A549 (cell line): ENCODE measurements at regions not wholly inside any gene's neighbourhood (a gene's known extent, or its start where the extent isn't known, plus 50 kb on each side); places are given as distances from the start of the nearest gene placed in this dataset.
A peak's percentile ranks its signal among the peaks of the same experiment; 100 is the strongest.

ENCODE experiments used
- ATAC-seq, 2 experiments: fragments of 200-7000 bp in 1 of 2; fragments of >200 bp in 1 of 2; cut with Nextera tagmentation in 1 of 2; cut with Tn5 transposase in 1 of 2; 3 replicates each; pipeline versions ENCODE4 v1.8.0 to v1.9.1; 2018 to 2020; ENCODE audit warnings: mild to moderate bottlenecking in 1 of 2, moderate library complexity in 1 of 2
- CTCF ChIA-PET: fragments of 300-600 bp; sonication (Branson Sonifier 250); formaldehyde crosslinking; extraction: SDS; loops from one replicate; lab custom pipeline; 2021; ENCODE audit warnings: antibody characterized with exemption, inconsistent platforms; lab: Yijun Ruan, JAX
- POLR2A ChIA-PET: fragments of 350-600 bp; formaldehyde crosslinking; extraction: SDS; loops from one replicate; lab custom pipeline; 2021; ENCODE audit warnings: antibody characterized with exemption, inconsistent platforms; lab: Yijun Ruan, JAX
- DNase-seq, 2 experiments: peaks; one replicate each; pipeline versions ENCODE4 v3.0.0 to v3.0.0-alpha.2; 2011 to 2016; ENCODE audit warnings: low read depth in 1 of 2, low spot score in 1 of 2
- FAIRE-seq: peaks from 2 replicates; lab custom pipeline; 2011; peaks lifted over from hg19 to GRCh38; lab: Jason Lieb, UNC
- H3K27ac ChIP-seq, 2 experiments: fragments of >200 bp; sonication (Bioruptor Twin); formaldehyde crosslinking; 3 replicates each; pipeline ENCODE4 v1.5.1; 2016 to 2017
- H3K4me1 ChIP-seq: fragments of >200 bp; sonication (Bioruptor Twin); formaldehyde crosslinking; 3 replicates; pipeline ENCODE4 v1.6.1; 2016
- H3K4me2 ChIP-seq: fragments of >200 bp; sonication (Bioruptor Twin); formaldehyde crosslinking; 3 replicates; pipeline ENCODE4 v1.6.1; 2016
- H3K4me3 ChIP-seq: fragments of >200 bp; sonication (Bioruptor Twin); formaldehyde crosslinking; 3 replicates; pipeline ENCODE4 v1.5.1; 2016
- H3K9me3 ChIP-seq: fragments of >200 bp; sonication (Bioruptor Twin); formaldehyde crosslinking; 3 replicates; pipeline ENCODE4 v1.6.1; 2016
- ATOH8 ChIP-seq: fragments of 250-450 bp; sonication (Bioruptor Pico); IDR thresholded peaks from 2 replicates; pipeline ENCODE4 v1.5.0; 2020; ENCODE audit warnings: low read depth, mild to moderate bottlenecking, moderate library complexity
- CTCF ChIP-seq: fragments of >200 bp; sonication (Bioruptor Twin); formaldehyde crosslinking; IDR thresholded peaks from 3 replicates; pipeline ENCODE4 v1.5.1; 2016
- EP300 ChIP-seq, 2 experiments: fragments of >200 bp; sonication (Bioruptor Twin); formaldehyde crosslinking; IDR thresholded peaks; 2 replicates in 1 of 2; 3 replicates in 1 of 2; pipeline ENCODE4 v1.6.1; 2016 to 2017
- ESRRA ChIP-seq: fragments of 150-350 bp; IDR thresholded peaks from 2 replicates; pipeline ENCODE4 v1.6.1; 2014; ENCODE audit warnings: mild to moderate bottlenecking, low read length, borderline replicate concordance
- FOSL2 ChIP-seq, 2 experiments: fragments of 450-650 bp in 1 of 2; fragments of >200 bp in 1 of 2; sonication (Bioruptor Twin) in 1 of 2; formaldehyde crosslinking; IDR thresholded peaks; 2 replicates each; pipeline versions ENCODE4 v1.5.0 to v1.6.1; 2016 to 2020; ENCODE audit warnings: mild to moderate bottlenecking in 1 of 2, moderate library complexity in 1 of 2
- HEYL ChIP-seq: fragments of 250-450 bp; sonication (Bioruptor Pico); IDR thresholded peaks from 2 replicates; pipeline ENCODE4 v1.8.0; 2021; ENCODE audit warnings: mild to moderate bottlenecking, moderate library complexity
- HOXB13 ChIP-seq: fragments of 250-450 bp; sonication (Bioruptor Pico); IDR thresholded peaks from 2 replicates; pipeline ENCODE4 v1.5.0; 2020; ENCODE audit warnings: low read depth, mild to moderate bottlenecking, moderate library complexity
- HOXB5 ChIP-seq: fragments of 250-450 bp; sonication (Bioruptor Pico); IDR thresholded peaks from 2 replicates; pipeline ENCODE4 v1.5.0; 2020; ENCODE audit warnings: mild to moderate bottlenecking, moderate library complexity
- JUN ChIP-seq, 2 experiments: fragments of >200 bp; sonication (Bioruptor Twin); formaldehyde crosslinking; IDR thresholded peaks; 2 replicates in 1 of 2; 3 replicates in 1 of 2; pipeline ENCODE4 v1.6.1; 2016 to 2017
- KDM1A ChIP-seq: fragments of 200-600 bp; sonication (generic); IDR thresholded peaks from 2 replicates; pipeline ENCODE4 v1.6.1; 2016; ENCODE audit warnings: low read depth, mild to moderate bottlenecking
- KDM5A ChIP-seq: fragments of 200-600 bp; sonication (generic); IDR thresholded peaks from 2 replicates; pipeline ENCODE4 v1.6.1; 2016; ENCODE audit warnings: antibody characterized with exemption, mild to moderate bottlenecking
- MAFK ChIP-seq: fragments of 450-650 bp; IDR thresholded peaks from 2 replicates; pipeline ENCODE4 v1.6.1; 2014; ENCODE audit not compliant: partially characterized antibody
- NFE2L2 ChIP-seq: fragments of 150-350 bp; conservative IDR thresholded peaks from 2 replicates; pipeline ENCODE4 v1.6.1; 2014; ENCODE audit warnings: low read length
- NR3C1 ChIP-seq: fragments of >200 bp; sonication (Bioruptor Twin); formaldehyde crosslinking; IDR thresholded peaks from 3 replicates; pipeline ENCODE4 v1.6.1; 2017
- RARB ChIP-seq: fragments of 250-450 bp; sonication (Bioruptor Pico); IDR thresholded peaks from 2 replicates; pipeline ENCODE4 v1.8.0; 2021; ENCODE audit warnings: mild to moderate bottlenecking, moderate library complexity
- REST ChIP-seq: fragments of 200-600 bp; sonication (generic); IDR thresholded peaks from 2 replicates; pipeline ENCODE4 v1.6.1; 2016; ENCODE audit warnings: antibody characterized with exemption, mild to moderate bottlenecking, moderate library complexity
- SREBF2 ChIP-seq: fragments of 450-650 bp; IDR thresholded peaks from 2 replicates; pipeline ENCODE4 v1.6.1; 2014; ENCODE audit warnings: mild to moderate bottlenecking, moderate library complexity
- TP53 ChIP-seq: fragments of 250-450 bp; sonication (Bioruptor Pico); IDR thresholded peaks from 2 replicates; pipeline ENCODE4 v1.5.0; 2021; ENCODE audit warnings: mild to moderate bottlenecking, moderate library complexity
- ZC3H11A ChIP-seq: fragments of 450-650 bp; IDR thresholded peaks from 2 replicates; pipeline ENCODE4 v1.6.1; 2014; ENCODE audit warnings: antibody characterized with exemption, mild to moderate bottlenecking
- ZSCAN20 ChIP-seq: fragments of 250-450 bp; sonication (Bioruptor Pico); IDR thresholded peaks from 2 replicates; pipeline ENCODE4 v1.8.0; 2022; ENCODE audit warnings: mild to moderate bottlenecking, moderate library complexity
- whole genome bisulfite sequencing: methylation state at CpG from one replicate; pipeline ENCODE4 v1.1.6; 2017; ENCODE audit errors: missing lambda C conversion rate; 5-methylcytosine and 5-hydroxymethylcytosine counted together
- TF ChIP-seq, protein P1 (sequence below): fragments of 150-350 bp; IDR thresholded peaks from 2 replicates; pipeline ENCODE4 v1.6.1; 2014; ENCODE audit warnings: low read depth, mild to moderate bottlenecking, low read length
- TF ChIP-seq, protein P2 (sequence below): fragments of 250-450 bp; sonication (Bioruptor Pico); IDR thresholded peaks from 2 replicates; pipeline ENCODE4 v1.5.0; 2021; ENCODE audit warnings: mild to moderate bottlenecking, moderate library complexity, borderline replicate concordance

- no peaks in the 10 kb centered on the region for H3K4me1 ChIP-seq
- H3K4me3 ChIP-seq, result no peak overlapping the region
- no peak for TF ChIP-seq HOXB5
- peak; percentile 45 for TF ChIP-seq MAFK
- H3K9me3 ChIP-seq, result no peaks in the 10 kb centered on the region
- ChIA-PET POLR2A (no interaction called here), CTCF (no interaction called here)
- FAIRE-seq, result no peak
- H3K27ac ChIP-seq, result no peak overlapping the region
- ATAC-seq, result no peak
- H3K4me2 ChIP-seq, result no peak overlapping the region
- no peak for DNase-seq
- 85% methylated on average over 7 of the region's 7 CpGs for WGBS
Measured at GRCh38 chr13:109380457-109380856, 405.9 kb downstream of the IRS2 start.

GRCh38 chr13:109379930-109380329 is 406.5 kb downstream of the IRS2 start:
- Histone ChIP-seq H3K4me1 (no peaks in the 10 kb centered on the region), H3K27ac (no peak overlapping the region), H3K4me2 (no peak overlapping the region), H3K4me3 (no peak overlapping the region), H3K9me3 (no peaks in the 10 kb centered on the region)
- no peak for DNase-seq
- FAIRE-seq, result no peak
- ChIA-PET CTCF (no interaction called here), POLR2A (no interaction called here)
- WGBS, result 88% methylated on average over 3 of the region's 3 CpGs
- no peak for ATAC-seq
- TF ChIP-seq ESRRA (no peak), JUN (IDR thresholded peaks at IDR 0.05) (no peak), CTCF (no peak), MAFK (no peak), ZSCAN20 (CRISPR knock-in tag) (no peak), EP300 (IDR thresholded peaks at IDR 0.05) (no peak), FOSL2 (IDR thresholded peaks at IDR 0.05) (no peak), FOSL2 (CRISPR knock-in tag; IDR thresholded peaks at IDR 0.05) (no peak), KDM1A (no peak)
- TF ChIP-seq, protein P1, sequence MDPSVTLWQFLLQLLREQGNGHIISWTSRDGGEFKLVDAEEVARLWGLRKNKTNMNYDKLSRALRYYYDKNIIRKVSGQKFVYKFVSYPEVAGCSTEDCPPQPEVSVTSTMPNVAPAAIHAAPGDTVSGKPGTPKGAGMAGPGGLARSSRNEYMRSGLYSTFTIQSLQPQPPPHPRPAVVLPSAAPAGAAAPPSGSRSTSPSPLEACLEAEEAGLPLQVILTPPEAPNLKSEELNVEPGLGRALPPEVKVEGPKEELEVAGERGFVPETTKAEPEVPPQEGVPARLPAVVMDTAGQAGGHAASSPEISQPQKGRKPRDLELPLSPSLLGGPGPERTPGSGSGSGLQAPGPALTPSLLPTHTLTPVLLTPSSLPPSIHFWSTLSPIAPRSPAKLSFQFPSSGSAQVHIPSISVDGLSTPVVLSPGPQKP, result no peak
- TF ChIP-seq, all 56 proteins: peak for 0

DNA sequence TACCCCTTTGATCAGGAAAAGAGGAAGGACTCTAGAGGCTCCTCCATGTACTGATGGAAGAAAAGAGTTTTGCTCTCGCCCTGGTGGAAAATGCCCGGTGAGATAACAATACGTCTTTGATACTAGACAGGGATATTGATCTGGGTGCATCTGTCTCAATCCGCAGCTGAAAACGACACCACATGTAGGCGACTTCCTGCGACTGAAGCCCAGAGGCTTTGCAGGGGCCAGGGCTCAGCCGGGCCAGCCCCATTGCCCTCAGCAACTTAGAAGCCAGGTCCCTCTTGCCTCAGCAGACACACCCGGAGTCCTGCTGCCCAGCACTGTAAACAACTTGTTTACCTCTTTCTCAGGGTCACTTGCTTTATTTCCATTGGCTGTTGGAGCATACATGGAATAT is 409.4 kb downstream of the IRS2 start:
- no peak for FAIRE-seq
- ATAC-seq, result no peak
- 85% methylated on average over 9 of the region's 9 CpGs for WGBS
- Histone ChIP-seq H3K4me3 (no peak overlapping the region), H3K4me2 (no peak overlapping the region), H3K9me3 (no peaks in the 10 kb centered on the region), H3K4me1 (no peaks in the 10 kb centered on the region), H3K27ac (no peak overlapping the region)
- CTCF ChIA-PET, result no interaction called here
- POLR2A ChIA-PET, result no interaction called here
- TF ChIP-seq KDM5A (no peak), REST (no peak), EP300 (IDR thresholded peaks at IDR 0.05) (no peak), KDM1A (no peak), NFE2L2 (no peak), NR3C1 (no peak), ATOH8 (CRISPR knock-in tag) (no peak), TP53 (CRISPR knock-in tag) (no peak), RARB (CRISPR knock-in tag) (no peak), HOXB13 (CRISPR knock-in tag) (no peak), SREBF2 (no peak), ZC3H11A (no peak), HEYL (CRISPR knock-in tag) (no peak)
- TF ChIP-seq, protein P2, sequence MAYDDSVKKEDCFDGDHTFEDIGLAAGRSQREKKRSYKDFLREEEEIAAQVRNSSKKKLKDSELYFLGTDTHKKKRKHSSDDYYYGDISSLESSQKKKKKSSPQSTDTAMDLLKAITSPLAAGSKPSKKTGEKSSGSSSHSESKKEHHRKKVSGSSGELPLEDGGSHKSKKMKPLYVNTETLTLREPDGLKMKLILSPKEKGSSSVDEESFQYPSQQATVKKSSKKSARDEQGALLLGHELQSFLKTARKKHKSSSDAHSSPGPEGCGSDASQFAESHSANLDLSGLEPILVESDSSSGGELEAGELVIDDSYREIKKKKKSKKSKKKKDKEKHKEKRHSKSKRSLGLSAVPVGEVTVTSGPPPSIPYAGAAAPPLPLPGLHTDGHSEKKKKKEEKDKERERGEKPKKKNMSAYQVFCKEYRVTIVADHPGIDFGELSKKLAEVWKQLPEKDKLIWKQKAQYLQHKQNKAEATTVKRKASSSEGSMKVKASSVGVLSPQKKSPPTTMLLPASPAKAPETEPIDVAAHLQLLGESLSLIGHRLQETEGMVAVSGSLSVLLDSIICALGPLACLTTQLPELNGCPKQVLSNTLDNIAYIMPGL, result no peak
- DNase-seq, result no peak
